ENCODE measurements at regions not wholly inside any gene's neighbourhood (a gene's known extent, or its start where the extent isn't known, plus 50 kb on each side); places are given as distances from the start of the nearest gene placed in this dataset.

- H3K36me3 ChIP-seq, result no peaks in the 10 kb centered on the region
- H3K4me3 ChIP-seq, result no peak overlapping the region
- no peaks in the 10 kb centered on the region for H3K27me3 ChIP-seq
- H3K4me1 ChIP-seq, result peaks cover 33% of the 10 kb centered on the region
- peak overlapping the region; percentile 75 for H3K27ac ChIP-seq
- no peaks in the 10 kb centered on the region for H3K9me3 ChIP-seq
- no peak for DNase-seq (ENCODE audit: extremely low spot score in 2 of 2)
- intact Hi-C loops (cut with DNase I), result no loop called here
- TF ChIP-seq, protein P1, sequence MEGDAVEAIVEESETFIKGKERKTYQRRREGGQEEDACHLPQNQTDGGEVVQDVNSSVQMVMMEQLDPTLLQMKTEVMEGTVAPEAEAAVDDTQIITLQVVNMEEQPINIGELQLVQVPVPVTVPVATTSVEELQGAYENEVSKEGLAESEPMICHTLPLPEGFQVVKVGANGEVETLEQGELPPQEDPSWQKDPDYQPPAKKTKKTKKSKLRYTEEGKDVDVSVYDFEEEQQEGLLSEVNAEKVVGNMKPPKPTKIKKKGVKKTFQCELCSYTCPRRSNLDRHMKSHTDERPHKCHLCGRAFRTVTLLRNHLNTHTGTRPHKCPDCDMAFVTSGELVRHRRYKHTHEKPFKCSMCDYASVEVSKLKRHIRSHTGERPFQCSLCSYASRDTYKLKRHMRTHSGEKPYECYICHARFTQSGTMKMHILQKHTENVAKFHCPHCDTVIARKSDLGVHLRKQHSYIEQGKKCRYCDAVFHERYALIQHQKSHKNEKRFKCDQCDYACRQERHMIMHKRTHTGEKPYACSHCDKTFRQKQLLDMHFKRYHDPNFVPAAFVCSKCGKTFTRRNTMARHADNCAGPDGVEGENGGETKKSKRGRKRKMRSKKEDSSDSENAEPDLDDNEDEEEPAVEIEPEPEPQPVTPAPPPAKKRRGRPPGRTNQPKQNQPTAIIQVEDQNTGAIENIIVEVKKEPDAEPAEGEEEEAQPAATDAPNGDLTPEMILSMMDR (IDR thresholded peaks at IDR 0.05), result no peak
- TF ChIP-seq POLR2AphosphoS5 (IDR thresholded peaks at IDR 0.05; ENCODE audit: insufficient read depth in 1 of 2, low read depth in 1 of 2), result no peak
- no peak for TF ChIP-seq POLR2A (IDR thresholded peaks at IDR 0.05)
These were observed 399.4 kb upstream of the TRIB2 start for GRCh38 chr2:12317286-12317685.

DNA sequence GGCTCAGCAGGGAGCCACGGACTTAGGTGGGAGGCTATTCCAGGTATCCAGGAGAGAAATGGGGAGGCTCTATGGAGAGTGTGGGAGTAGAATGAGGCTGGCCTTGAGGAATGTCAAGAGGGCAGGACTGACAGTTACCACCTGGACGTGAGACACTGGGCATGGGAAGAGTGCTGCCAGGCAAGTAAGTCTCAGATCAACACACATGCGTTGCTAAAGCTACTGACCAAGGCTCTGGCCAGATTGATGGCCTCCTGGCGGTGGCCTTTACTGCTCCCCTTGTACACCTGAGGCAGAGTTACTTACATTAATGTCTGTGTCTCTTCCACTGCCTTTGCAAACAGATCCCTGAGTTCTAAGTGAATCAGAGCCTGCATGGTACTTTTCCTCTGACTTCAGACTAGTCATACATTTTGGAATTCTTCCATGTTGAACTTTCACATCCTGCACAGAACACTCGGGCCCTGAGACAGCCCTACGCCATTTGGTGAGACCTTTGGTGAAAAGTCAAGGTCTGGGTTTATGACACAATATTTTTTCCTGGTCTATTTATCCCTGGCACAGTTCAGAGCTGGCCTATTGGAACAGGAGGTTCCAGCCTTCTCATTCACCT lies 398.8 kb upstream of the TRIB2 start:
- Histone ChIP-seq H3K27me3 (no peaks in the 10 kb centered on the region), H3K4me1 (peaks cover 33% of the 10 kb centered on the region), H3K36me3 (no peaks in the 10 kb centered on the region), H3K4me3 (no peak overlapping the region), H3K9me3 (no peaks in the 10 kb centered on the region), H3K27ac (peak overlapping the region; percentile 75)
- no peak for DNase-seq (ENCODE audit: extremely low spot score in 2 of 2)
- intact Hi-C loops (cut with DNase I), result no loop called here
- TF ChIP-seq POLR2AphosphoS5 (IDR thresholded peaks at IDR 0.05; ENCODE audit: insufficient read depth in 1 of 2, low read depth in 1 of 2) (no peak), POLR2A (IDR thresholded peaks at IDR 0.05) (no peak)
- TF ChIP-seq, protein P1 (IDR thresholded peaks at IDR 0.05), result no peak

DNA sequence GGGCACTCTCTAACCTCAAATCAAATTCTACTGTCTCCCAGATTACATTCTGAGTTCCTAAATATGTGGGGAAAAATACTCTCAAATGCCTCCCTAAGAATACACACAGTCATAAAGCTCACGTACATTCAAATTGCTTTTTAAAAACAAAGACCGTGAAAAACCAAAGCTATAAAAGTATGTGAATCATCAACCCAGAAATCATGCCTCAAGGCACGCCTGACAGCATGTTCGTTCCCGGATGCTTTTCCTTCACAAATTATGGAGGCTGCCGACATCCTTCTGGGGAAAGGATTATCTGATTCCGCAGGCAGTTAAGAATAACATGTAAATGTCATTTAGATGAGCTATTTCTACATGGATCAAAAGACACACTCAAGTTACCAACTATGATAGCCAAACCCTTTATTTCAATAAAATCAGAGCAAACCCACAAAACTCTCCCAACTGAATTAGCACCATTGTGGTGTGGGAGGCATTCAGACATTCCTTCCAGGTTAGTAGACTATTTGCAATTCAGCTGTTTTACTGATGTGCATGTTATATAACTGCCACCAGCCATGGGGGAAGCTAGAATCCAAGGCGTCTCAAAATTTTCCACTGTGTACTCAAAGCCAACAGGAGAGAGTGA lies 398.2 kb upstream of the TRIB2 start:
- intact Hi-C loops (cut with DNase I), result no loop called here
- H3K36me3 ChIP-seq, result no peaks in the 10 kb centered on the region
- no peak for DNase-seq (ENCODE audit: extremely low spot score in 2 of 2)
- peaks cover 33% of the 10 kb centered on the region for H3K4me1 ChIP-seq
- peak in 1 of 2 donors; percentile 41 for TF ChIP-seq POLR2AphosphoS5 (IDR thresholded peaks at IDR 0.05; ENCODE audit: insufficient read depth in 1 of 2, low read depth in 1 of 2)
- TF ChIP-seq POLR2A (IDR thresholded peaks at IDR 0.05), result no peak
- no peaks in the 10 kb centered on the region for H3K27me3 ChIP-seq
- no peaks in the 10 kb centered on the region for H3K9me3 ChIP-seq
- H3K4me3 ChIP-seq, result no peak overlapping the region
- peak overlapping the region; percentile 75 for H3K27ac ChIP-seq

- Histone ChIP-seq H3K27me3 (no peaks in the 10 kb centered on the region), H3K36me3 (no peaks in the 10 kb centered on the region), H3K4me3 (no peak overlapping the region), H3K4me1 (peaks cover 33% of the 10 kb centered on the region), H3K27ac (no peak overlapping the region), H3K9me3 (no peaks in the 10 kb centered on the region)
- no peak for DNase-seq (ENCODE audit: extremely low spot score in 2 of 2)
- TF ChIP-seq, protein P1 (IDR thresholded peaks at IDR 0.05), result no peak
- no peak for TF ChIP-seq POLR2A (IDR thresholded peaks at IDR 0.05)
- no peak for TF ChIP-seq POLR2AphosphoS5 (IDR thresholded peaks at IDR 0.05; ENCODE audit: insufficient read depth in 1 of 2, low read depth in 1 of 2)
- intact Hi-C loops (cut with DNase I), result no loop called here
These were observed 396.6 kb upstream of the TRIB2 start for GRCh38 chr2:12320027-12320734.

DNA sequence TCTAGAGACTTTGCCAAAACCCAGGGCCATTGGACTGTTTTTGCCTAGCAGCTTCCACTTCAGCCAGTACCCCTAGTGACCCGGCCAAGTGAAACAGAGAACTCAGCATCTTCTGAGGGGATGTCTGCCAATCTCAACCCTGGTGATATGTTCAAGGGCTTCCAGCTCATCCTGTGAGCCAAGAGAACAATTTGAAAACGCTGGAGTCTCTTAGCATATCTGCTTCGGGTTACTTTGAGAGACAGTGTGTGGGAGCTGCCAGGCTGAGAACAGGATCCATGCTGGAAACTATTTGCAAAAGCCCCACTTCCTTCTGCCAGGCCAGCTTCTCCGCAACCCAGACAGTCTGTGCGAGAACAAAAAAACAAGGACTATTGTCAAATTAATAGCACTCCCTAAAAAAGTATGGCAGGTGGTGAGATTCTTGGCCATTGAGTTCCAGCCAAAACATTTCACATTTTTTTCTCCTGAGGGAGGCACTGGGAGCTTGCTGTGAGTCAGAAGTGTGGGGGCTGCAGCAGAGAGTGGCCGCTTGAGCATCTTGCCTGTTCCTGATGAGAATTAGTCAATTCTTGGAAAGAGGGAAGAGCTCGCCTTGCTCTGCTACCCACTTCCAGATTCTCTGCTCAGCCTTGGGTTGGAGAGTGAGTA lies 395.6 kb upstream of the TRIB2 start:
- intact Hi-C loops (cut with DNase I), result no loop called here
- Histone ChIP-seq H3K27me3 (no peaks in the 10 kb centered on the region), H3K4me3 (no peak overlapping the region), H3K27ac (no peak overlapping the region), H3K4me1 (peaks cover 33% of the 10 kb centered on the region), H3K9me3 (no peaks in the 10 kb centered on the region), H3K36me3 (no peaks in the 10 kb centered on the region)
- DNase-seq (ENCODE audit: extremely low spot score in 2 of 2), result peak in 1 of 2 donors; percentile 96
- TF ChIP-seq POLR2A (IDR thresholded peaks at IDR 0.05) (no peak), POLR2AphosphoS5 (IDR thresholded peaks at IDR 0.05; ENCODE audit: insufficient read depth in 1 of 2, low read depth in 1 of 2) (peak in 1 of 2 donors; percentile 15)
- TF ChIP-seq, protein P1 (IDR thresholded peaks at IDR 0.05), result no peak
